Medulla oblongata (tissue), 1 donor: ENCODE measurements at regions not wholly inside any gene's neighbourhood (a gene's known extent, or its start where the extent isn't known, plus 50 kb on each side); places are given as distances from the start of the nearest gene placed in this dataset.

Experiments used
- DNase-seq: peaks from one replicate; pipeline ENCODE4 v3.0.0-alpha.2; 2015; ENCODE audit errors: extremely low spot score

GRCh38 chr9:115209601-115210306, 91.8 kb upstream of the TNC start:
- DNase-seq: no peak

DNA sequence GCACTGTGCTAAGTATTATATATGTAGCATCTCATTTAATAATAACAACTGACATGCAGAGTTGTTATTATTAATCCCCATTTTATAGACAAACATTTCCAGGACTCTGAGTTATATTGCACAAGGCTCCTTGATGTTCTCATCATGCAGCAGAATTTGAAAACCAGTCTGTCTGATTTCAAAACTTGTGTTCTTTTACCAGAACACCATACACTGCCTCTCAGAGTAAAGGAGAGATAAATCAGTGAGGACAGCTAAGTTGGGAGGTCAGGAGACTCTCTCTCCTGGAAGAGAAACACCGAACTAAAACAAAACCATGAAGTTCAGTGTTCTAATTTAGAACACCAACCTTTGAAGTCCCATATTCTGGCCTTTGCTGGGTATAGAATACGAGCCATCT, 92.7 kb upstream of the TNC start:
- DNase-seq: no peak

DNA sequence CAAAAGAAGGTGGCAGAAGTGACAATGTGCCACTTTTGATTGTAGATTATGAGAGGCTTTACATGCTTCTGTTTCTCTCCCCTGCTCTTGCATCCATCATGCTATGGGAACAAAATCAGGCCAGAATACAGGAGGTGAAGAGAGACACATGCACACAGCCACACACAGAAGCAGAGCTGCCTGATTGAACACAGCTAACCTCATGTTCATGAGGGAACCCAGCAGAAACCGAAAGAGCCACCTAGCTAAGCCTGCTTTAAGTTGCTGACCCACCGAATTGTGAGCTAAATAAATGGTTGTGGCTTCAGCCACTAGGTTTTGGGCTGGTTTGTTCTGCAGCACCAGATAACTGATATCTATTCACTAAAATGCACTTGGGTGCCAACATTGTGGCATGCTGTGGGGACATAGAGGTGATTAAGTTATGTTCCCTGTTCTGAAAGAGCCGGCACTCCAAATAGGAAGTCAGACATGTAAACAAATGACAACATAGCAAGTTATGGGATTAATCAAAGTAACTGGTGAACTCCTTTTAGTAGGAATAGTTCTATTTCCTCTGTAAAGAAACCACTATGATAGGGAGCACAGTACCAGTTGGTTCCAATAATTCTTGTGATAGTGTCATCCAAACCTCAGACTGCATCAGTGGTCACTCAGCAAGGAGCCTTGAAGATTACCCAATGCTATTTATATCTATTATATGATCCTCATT, 93.6 kb upstream of the TNC start:
- no peak for DNase-seq

DNA sequence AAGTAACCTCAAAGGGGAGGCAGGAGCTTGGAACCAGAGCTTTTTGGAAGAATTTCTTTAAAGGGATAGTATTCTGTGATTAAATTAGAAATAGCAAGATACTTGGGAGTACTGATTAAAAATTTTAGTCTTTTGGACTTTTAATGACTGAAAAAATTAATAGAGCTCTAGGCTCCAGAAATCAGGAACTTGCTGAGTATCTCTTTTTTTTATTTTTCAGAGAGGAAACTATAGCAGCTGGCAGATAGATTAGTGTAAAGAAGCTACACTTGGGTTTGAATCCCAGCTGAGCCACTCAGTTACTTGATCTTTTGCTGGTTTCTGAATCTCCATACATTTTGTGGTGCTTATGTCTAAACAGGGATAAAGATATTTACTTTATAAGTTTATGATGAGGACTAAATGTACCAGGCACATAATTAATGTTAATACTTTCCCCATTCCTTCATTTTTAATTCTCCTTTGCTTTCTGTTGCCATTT, 94.2 kb upstream of the TNC start:
- DNase-seq: no peak

- DNase-seq: no peak
Observed at GRCh38 chr9:115212832-115213231, 94.9 kb upstream of the TNC start.

GRCh38 chr9:115213818-115214334, 95.9 kb upstream of the TNC start:
- DNase-seq: no peak

DNA sequence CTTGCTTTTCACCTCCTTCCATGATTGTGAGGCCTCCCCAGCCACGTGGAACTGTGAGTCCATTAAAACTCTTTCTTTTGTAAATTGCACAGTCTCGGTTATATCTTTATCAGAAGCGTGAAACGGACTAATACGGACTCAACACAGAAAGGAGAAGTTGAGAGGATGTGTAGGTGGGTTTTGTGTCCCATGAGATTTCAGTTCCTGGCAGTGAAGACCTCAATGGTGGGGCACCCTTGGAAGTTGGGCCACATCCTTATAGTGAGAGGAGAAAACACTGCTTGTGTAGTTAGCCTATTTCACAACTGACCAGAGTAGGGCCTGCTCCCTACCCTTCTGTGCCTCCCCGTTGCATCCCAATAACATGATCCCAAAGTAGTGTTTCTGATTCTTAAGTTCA, 98.9 kb upstream of the TNC start:
- no peak for DNase-seq

DNA sequence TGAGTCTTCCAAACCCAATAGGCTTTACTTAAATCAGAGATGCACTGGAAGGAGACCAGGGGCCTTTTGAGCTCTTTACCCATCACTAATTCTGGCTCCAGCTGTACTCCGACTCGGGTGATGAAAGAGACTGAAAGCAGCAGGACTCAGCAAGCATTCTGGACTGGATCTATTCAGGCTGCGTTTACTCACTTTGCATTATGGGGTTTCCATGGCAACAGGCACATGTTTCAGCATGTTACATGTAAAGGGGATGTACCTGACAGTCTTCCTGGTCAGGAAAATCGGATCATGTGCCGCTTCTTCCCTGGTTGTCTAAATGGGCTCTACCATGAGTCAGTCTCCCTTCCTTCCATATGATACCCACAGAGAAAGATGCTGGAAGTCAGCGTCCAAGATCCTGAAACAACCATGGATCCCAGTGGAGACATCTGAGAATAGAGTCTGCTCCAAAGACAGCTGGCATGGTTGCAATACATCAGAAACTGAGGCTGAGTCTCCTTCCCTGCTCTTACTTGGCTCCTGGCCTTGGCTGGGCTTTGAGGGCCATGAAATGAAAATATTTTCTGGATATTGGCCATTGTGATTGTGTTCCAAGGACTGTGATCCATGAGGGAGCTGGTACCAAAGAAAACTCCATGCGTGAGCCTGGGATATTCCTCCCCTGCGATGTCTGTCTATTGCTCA, 102.5 kb upstream of the TNC start:
- peak; percentile 20 for DNase-seq

DNA sequence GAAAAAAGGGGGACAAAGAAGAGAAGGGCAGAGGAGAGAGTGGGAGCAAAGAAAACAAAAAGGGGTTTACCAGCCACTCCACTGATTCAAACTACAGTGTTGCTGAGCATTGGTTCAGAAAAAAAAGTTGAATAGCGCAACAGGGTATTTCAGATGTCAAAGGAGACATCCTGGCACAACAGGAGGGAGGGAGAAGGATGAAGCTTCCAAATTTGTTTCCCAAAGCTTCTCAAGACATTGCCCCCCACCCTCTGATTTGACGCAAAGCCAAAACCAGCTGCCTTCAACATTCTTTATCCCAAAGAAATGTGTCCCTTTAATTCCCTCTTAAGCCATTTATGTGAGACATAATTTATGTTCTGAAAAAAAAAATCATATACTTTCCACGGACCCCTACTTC, 105.5 kb upstream of the TNC start:
- DNase-seq: no peak

GRCh38 chr9:115225459-115226116, 107.6 kb upstream of the TNC start:
- DNase-seq: peak; percentile 67

- no peak for DNase-seq
Observed at GRCh38 chr9:115226152-115226551, 108.2 kb upstream of the TNC start.

DNA sequence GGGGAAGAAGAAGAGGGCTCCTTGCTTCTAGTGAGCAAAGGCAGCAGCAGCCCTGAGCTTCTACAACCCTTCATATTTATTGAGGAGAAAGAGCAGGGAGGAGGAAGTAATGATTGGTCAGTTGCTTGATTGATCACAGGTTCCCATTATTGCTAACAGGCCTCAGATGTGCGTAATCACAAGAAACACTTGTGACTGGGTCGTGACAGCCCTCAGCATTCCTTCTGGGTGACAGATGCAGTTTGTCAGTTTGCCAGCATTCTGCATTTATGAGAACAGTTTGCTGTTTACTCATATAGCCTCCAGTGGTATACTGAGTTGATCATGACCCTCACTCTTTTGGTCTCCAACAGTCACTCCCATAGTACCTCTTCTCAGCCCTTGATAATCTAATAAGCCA, 111.5 kb upstream of the TNC start:
- DNase-seq: no peak

- no peak for DNase-seq
Observed at GRCh38 chr9:115230924-115231515, 113.1 kb upstream of the TNC start.

GRCh38 chr9:115232181-115232774, 114.3 kb upstream of the TNC start:
- no peak for DNase-seq

GRCh38 chr9:115234094-115234493, 116.1 kb upstream of the TNC start:
- DNase-seq: no peak

DNA sequence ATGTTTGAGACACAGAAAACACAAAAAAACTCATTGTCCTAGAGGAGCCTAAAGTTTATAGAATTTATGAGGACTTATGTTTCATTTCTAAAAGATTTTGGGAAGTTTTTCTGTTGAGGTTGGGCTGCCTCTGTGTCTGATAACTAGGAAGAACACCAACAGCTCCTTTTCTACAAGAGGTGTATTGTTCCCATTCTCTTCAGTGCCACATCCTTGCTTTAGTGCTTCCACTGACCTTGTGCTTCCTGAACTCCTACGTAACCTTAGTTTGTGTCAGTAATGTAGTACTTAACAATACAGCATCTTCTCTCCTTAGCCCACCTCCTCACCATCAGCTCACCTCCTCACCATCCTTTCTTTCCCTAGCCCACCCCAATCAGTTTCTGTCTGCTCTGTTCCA, 117.3 kb upstream of the TNC start:
- no peak for DNase-seq

DNA sequence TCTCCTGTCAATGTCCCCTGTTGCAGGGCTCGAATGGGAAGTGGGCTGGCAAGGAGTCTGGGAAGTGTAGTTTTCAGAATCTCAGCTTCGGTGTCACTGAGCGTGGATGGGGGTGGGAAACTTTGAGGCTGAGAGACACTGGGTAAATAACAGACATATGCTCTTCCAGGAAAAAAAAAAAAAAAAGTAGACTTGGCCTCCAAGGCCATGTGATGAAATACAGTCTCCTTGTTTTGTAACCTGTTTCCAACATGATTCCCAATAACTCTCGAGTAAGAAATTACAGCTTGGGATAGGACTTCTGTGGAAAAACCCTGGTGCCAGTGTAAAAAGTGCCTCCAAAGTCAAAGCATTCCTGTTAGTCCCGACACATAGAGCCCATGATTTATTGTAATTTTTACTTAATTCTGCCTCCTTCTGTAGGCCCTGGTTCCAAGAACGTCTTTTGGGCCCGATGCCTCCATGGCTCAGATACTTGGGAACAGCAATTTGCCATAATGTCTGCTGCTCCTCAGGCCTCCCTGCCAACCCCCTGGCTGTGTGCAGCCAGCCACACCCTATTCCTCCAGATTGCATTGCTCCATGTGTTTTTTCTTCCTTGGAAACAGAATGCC, 119.5 kb upstream of the TNC start:
- DNase-seq: no peak

DNA sequence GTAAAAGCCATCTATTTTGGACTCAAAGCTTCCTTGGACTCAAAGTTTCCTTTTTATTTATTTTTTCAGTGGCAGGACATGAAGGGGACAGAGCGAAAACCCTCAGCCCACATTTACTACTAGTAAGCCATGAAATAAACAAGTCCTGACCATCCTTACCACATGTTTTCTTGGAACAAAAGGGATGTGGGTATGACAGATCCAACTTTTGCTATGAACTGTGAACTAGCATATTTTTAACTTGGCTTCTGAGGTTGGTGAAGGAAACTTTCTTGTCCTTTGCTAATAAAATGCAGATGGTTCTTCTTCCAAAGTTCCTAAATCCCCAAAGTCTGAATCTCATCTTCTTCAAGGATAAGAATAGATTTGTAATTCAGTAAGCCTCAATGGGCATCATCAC, 122.7 kb upstream of the TNC start:
- DNase-seq: no peak

- no peak for DNase-seq
Observed at GRCh38 chr9:115241641-115242040, 123.7 kb upstream of the TNC start.

DNA sequence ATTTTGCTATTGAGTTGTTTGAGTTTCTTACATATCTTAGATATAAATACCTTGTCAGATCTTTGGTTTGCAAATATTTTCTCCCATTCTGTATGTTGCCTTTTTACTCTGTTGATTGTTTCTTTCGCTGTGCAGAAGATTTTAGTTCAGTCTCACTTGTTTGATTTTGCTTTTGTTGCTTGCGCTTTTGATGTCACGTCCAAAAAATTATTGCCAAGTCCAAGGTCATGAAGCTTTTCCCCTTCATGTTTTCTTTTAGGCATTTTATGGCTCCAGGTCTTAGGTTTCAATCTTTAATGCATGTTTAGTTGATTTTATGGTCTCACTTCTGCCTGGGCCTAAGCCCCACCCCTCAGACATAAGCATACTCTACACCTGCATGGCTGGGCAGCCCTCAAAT, 131.5 kb upstream of the TNC start:
- DNase-seq: no peak

DNA sequence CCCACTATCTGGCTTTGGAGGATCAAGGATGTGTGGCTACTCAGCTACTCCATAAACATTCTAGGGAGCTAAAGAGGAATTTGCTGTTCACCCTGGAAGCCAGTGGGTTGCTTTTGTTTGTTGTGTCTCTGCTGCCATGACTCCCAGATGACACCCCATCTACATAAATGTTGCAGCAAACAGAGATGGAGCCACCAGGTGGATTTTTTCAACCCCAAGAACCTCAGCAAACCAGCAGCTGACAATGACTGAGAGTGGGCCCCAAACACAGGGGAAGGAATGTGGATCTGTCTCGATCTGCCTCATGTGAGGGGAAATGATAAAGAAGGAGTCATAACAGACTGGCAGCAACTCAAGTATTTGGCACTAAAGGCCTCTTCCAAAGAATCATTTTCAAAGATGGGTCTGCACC, 132.7 kb upstream of the TNC start:
- DNase-seq: no peak
